ENCODE measurements at regions not wholly inside any gene's neighbourhood (a gene's known extent, or its start where the extent isn't known, plus 50 kb on each side); places are given as distances from the start of the nearest gene placed in this dataset.

- TF ChIP-seq CTCF (IDR thresholded peaks at IDR 0.05) (no peak), POLR2A (IDR thresholded peaks at IDR 0.05) (no peak)
Measured at GRCh38 chr16:64882078-64882784, 239.6 kb downstream of the CDH11 start.

Data from testis (tissue), 2 donors.